ENCODE measurements at regions not wholly inside any gene's neighbourhood (a gene's known extent, or its start where the extent isn't known, plus 50 kb on each side); places are given as distances from the start of the nearest gene placed in this dataset.
"Not testable (repeated sequence)": the region's sequence is repeated elsewhere in the genome, so short reads cannot be mapped to it uniquely, and the experiment has no call there.

DNA sequence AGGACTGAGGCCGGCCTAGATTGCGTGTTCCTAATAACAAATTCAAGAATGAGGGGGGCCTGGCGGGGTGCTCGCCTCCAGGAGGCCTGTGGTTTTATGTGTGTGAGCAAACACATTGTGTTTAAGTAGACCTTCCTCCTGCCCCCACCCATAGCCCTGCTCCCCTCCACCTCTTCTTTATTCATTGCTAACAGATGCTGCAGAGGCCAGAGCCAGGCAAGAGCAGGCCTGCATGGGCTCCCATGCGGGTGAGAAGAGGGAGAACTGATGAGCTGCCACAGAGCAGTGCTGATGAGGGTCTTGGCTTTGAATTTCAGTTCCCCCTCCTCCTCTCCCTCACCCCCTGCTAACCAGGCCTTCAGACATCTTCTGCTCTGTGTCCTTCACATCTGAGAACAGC lies 154.6 kb downstream of the OSR1 start:
- no peak for DNase-seq (ENCODE audit: low read depth in 3 of 3)

DNA sequence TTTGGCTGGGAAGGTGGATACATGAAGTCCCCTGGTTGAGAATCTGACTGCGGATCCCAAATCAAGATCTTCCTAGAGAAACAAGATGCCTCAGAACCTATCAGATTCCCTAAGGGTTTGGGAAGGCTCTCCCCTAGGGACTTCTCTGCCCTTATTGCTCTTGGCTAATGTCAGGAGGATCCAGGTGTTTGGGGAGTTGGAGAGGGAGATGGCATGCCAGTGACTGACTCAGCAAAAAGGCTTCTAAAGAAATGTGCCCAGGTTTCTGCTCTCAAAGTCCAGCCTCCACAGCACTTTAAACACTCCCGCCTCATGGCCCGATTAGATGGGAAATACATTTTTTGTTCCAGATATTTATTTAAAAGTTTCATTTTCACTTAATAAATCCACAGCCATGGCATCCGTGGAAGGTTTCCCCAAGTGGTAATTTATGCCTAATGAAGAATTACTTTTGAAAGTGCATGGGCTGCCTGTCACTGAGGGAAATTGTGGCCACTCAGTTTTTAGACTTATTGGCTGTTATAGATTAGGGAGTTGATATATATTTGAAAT lies 156.4 kb downstream of the OSR1 start:
- DNase-seq (ENCODE audit: low read depth in 3 of 3) = no peak

- no peak for DNase-seq (ENCODE audit: low read depth in 3 of 3)
Measured at GRCh38 chr2:19198381-19198780, 160.0 kb downstream of the OSR1 start.

DNA sequence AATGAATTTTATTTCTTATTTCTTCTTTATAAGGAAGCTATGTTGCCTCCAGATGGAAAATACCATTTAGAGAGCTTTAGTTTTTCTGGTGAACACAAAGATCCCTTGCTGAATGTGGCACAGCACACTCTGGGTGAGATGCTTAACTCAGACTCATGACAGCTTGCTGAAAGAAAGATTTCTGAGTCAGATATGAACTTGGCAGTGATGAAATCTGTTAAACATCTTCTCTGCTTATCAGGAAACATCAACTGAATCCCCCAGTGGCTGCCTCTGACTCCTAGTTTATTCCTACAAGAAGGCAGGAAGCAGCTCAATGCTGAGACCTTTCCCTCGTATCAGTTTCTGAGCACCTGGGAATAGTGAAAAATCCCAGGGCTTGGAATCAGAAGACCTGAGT lies 162.8 kb downstream of the OSR1 start:
- no peak for DNase-seq (ENCODE audit: low read depth in 3 of 3)

- DNase-seq (ENCODE audit: low read depth in 3 of 3) = no peak
Measured at GRCh38 chr2:19189391-19189790, 169.0 kb downstream of the OSR1 start.

DNA sequence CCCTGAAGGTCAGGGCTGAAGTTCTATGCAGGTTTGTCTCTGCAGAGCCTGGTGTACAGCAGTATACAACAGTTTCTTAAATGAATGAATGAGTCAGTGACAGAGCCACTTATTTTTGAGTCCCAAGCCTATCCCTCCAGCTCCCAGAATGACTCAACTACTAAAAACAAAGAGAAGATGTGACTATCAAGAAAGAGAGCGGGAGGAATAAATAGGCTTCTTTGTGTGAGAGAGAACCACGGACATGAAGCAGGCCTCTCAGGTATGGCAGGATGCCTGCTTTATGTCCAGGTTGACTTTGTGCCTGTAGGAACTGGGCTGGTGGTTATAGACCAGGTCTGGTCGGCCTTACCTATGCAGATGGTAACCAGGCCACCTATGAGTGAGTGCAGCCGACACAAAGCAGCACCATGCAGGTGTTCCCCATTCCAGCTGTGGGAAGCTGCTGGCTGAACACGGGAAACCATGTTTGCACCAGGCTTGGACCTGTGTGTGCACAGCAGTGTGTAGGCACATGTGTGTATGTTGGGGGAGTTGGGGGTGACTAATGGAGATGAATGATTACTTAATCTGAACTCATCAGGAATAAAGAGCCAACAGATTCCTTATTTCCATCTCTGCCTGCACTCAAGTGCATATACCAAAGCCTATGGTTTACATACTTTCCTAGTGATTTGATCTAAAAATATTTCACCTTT lies 171.0 kb downstream of the OSR1 start:
- DNase-seq (ENCODE audit: low read depth in 3 of 3) = no peak

- DNase-seq (ENCODE audit: low read depth in 3 of 3) = no peak
Measured at GRCh38 chr2:19185086-19185485, 173.3 kb downstream of the OSR1 start.

- no peak for DNase-seq (ENCODE audit: low read depth in 3 of 3)
Measured at GRCh38 chr2:19178175-19178574, 180.2 kb downstream of the OSR1 start.

- DNase-seq (ENCODE audit: low read depth in 3 of 3) = no peak
Measured at GRCh38 chr2:19176977-19177376, 181.4 kb downstream of the OSR1 start.

GRCh38 chr2:19176172-19176852 lies 182.1 kb downstream of the OSR1 start:
- no peak for DNase-seq (ENCODE audit: low read depth in 3 of 3)

GRCh38 chr2:19174176-19174575 lies 184.2 kb downstream of the OSR1 start:
- DNase-seq (ENCODE audit: low read depth in 3 of 3) = no peak

GRCh38 chr2:19171409-19171808 lies 187.0 kb downstream of the OSR1 start:
- no peak for DNase-seq (ENCODE audit: low read depth in 3 of 3)

DNA sequence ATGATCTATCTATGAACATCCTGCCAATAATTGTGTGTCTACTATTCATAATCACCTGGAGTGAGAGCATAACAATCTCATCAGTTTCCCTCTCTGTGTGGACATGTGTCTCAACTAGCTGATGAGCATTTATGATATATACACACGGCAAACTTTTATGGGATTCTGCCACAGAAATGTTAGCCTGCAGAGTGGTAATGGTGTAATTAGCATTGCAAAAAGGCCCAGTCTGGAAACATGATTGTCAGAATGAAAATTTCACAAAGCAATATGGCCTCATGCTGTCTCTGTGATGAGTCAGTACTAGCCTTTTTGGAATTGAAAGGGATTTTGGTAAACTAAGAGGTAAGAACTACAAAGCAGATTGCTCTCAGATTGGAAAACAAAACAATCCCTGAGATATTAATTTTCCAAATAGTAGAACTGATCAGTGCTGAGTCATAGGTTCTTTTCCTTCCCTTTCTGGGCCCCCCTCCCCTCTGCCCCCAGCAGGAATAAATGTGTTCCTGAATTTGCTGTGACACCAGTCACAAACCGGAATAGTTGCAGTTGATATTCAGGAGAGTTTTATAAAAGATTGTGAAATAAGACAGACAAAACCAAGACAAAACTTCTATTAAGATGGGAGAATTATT lies 189.2 kb downstream of the OSR1 start:
- no peak for DNase-seq (ENCODE audit: low read depth in 3 of 3)

DNA sequence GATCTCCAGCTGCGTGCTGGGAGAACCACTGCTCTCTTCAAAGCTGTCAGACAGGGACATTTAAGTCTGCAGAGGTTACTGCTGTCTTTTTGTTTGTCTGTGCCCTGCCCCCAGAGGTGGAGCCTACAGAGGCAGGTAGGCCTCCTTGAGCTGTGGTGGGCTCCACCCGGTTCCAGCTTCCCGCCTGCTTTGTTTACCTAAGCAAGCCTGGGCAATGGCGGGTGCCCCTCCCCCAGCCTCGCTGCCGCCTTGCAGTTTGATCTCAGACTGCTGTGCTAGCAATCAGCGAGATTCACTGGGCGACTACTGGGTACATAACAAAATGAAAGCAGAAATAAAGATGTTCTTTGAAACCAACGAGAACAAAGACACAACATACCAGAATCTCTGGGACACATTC lies 194.3 kb downstream of the OSR1 start:
- DNase-seq (ENCODE audit: low read depth in 3 of 3) = not testable (repeated sequence)

- DNase-seq (ENCODE audit: low read depth in 3 of 3) = no peak
Measured at GRCh38 chr2:19158896-19159295, 199.5 kb downstream of the OSR1 start.

DNA sequence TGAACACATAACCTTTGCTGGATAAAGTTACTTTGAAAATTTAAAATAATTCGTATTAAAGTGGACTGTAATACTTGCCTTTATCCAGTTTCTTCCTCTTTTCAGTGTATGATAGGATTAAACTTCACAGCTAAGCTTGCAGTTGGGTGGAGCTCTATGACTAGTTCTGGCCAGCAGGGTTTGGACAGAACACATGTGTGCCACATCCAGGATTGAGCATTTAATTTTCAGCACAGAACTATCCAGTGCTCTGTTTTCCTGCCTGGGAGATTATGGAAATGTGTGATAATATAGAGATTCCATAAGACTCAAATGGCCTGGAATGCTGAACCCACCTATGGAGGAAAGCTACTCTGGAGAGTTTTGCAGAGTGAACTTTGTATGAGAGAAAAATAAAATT lies 200.2 kb downstream of the OSR1 start:
- DNase-seq (ENCODE audit: low read depth in 3 of 3) = no peak

GRCh38 chr2:19156646-19157045 lies 201.8 kb downstream of the OSR1 start:
- no peak for DNase-seq (ENCODE audit: low read depth in 3 of 3)

DNA sequence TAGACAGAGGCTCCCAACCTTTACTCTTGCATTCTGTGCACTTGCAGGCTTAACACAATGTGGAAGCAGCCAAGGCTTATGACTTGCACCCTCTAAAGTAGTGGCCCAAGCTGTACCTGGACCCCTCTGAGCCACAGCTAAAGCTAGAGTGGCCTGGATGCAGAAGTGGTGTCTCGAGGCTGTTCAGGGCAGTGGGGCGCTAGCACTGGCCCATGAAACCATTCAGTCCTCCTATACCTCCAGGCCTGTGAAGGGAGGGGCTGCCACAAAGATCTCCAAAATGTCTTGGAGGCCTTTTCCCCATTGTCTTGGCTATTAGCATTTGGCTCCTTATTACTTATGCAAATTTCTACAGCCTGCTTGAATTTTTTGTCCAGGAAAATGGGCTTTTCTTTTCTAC lies 207.7 kb downstream of the OSR1 start:
- DNase-seq (ENCODE audit: low read depth in 3 of 3) = no peak

GRCh38 chr2:19146867-19147266 lies 211.6 kb downstream of the OSR1 start:
- DNase-seq (ENCODE audit: low read depth in 3 of 3) = no peak

GRCh38 chr2:19141234-19142004 lies 217.0 kb downstream of the OSR1 start:
- no peak for DNase-seq (ENCODE audit: low read depth in 3 of 3)

DNA sequence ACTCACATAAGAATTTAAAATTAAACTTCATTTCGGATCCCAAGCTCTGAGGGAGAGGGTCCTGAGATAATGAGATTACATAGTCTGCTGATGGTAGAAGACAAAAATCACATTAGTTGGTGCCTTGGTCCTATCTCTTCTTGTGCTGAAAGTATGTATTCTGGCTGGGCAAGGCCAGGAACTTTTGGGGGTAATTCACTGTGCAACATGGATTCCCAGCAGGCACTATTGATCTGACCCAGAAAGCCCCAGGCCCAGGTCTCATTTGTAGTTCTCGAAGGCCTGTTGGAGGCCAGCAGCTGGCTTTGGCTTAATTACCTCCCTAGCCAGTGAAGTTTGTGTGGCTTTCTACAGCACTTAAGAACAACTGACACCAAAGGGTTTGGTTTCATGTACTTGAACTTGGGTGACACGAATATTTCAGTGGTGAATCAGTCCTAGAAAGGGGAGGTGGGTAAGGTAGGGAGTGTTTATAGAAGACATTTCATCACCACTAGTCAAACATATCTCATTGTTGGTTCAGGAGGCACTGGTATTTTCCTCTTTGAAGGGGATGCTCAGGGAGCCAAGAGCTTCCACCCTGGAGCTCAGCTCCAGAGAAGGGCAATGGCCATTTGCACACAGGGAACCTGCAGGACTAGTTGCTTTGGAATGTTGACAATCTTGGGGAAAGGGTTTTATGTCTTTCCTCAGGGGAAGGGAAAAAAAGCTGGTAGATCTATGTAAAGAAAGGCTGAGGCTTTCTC lies 217.8 kb downstream of the OSR1 start:
- no peak for DNase-seq (ENCODE audit: low read depth in 3 of 3)

Data from stimulated activated CD4-positive, alpha-beta T cell treated with anti-CD3 and anti-CD28 coated beads, TNF-alpha, amount 100 ng/mL, for 4 hours (primary cell).